Caco-2 (cell line): ENCODE measurements at regions not wholly inside any gene's neighbourhood (a gene's known extent, or its start where the extent isn't known, plus 50 kb on each side); places are given as distances from the start of the nearest gene placed in this dataset.

Experiments
- BruUV-seq: library from RNA; stranded (reverse); fragments of 400-500 nt; replicated peaks from 2 replicates; lab custom pipeline; 2021; lab: Mats Ljungman, UMichigan
- CTCF ChIA-PET: fragments of 300-600 bp; sonication (Branson Sonifier 250); formaldehyde crosslinking; loops from one replicate; lab custom pipeline; 2022; ENCODE audit warnings: antibody characterized with exemption; lab: Charles Lee
- POLR2A ChIA-PET: fragments of 300-600 bp; sonication (Branson Sonifier 250); formaldehyde crosslinking; loops from one replicate; lab custom pipeline; 2022; ENCODE audit warnings: antibody characterized with exemption; lab: Charles Lee
- DNase-seq, 2 experiments: peaks; one replicate each; pipeline versions ENCODE4 v3.0.0 to v3.0.0-alpha.2; 2020 to 2022
- H3K27me3 ChIP-seq: replicated peaks from 2 replicates; pipeline ENCODE4 v1.6.0; 2011; ENCODE audit warnings: low read length; ENCODE audit not compliant: control insufficient read depth, insufficient read depth
- H3K36me3 ChIP-seq: 2 replicates; pipeline ENCODE4 v1.5.1; 2011; ENCODE audit warnings: low read length; ENCODE audit not compliant: control insufficient read depth, insufficient read depth
- H3K4me1 ChIP-seq: fragments of 250-450 bp; sonication (Bioruptor Pico); 2 replicates; pipeline ENCODE4 v1.5.1; 2020; ENCODE audit warnings: mild to moderate bottlenecking
- H3K4me3 ChIP-seq: 2 replicates; pipeline ENCODE4 v1.5.1; 2011; ENCODE audit warnings: low read depth, mild to moderate bottlenecking, control low read depth, low read length
- H3K9me3 ChIP-seq: fragments of 250-450 bp; sonication (Bioruptor Pico); 2 replicates; pipeline ENCODE4 v1.5.1; 2020; ENCODE audit warnings: mild to moderate bottlenecking, moderate library complexity
- H3K27ac Mint-ChIP-seq: one replicate; pipeline ENCODE4 v1.8.0; 2022; ENCODE audit warnings: mixed read lengths; ENCODE audit not compliant: unreplicated experiment
- H3K27me3 Mint-ChIP-seq: one replicate; pipeline ENCODE4 v1.8.0; 2022; ENCODE audit warnings: mixed read lengths; ENCODE audit not compliant: insufficient read depth, unreplicated experiment
- H3K36me3 Mint-ChIP-seq: one replicate; pipeline ENCODE4 v1.8.0; 2022; ENCODE audit warnings: mild to moderate bottlenecking, mixed read lengths; ENCODE audit not compliant: insufficient read depth, unreplicated experiment
- H3K4me1 Mint-ChIP-seq: one replicate; pipeline ENCODE4 v1.8.0; 2022; ENCODE audit warnings: low read depth, mixed read lengths; ENCODE audit not compliant: unreplicated experiment
- H3K4me3 Mint-ChIP-seq: one replicate; pipeline ENCODE4 v1.8.0; 2022; ENCODE audit warnings: mild to moderate bottlenecking, moderate library complexity, mixed read lengths; ENCODE audit not compliant: unreplicated experiment
- H3K9me3 Mint-ChIP-seq: one replicate; pipeline ENCODE4 v1.8.0; 2022; ENCODE audit warnings: mixed read lengths; ENCODE audit not compliant: unreplicated experiment
- CTCF ChIP-seq, 2 experiments: fragments of 200-600 bp in 1 of 2; IDR thresholded peaks; 1 replicate in 1 of 2; 2 replicates in 1 of 2; pipeline versions ENCODE4 v1.5.1 to v1.8.0; 2011 to 2022; ENCODE audit warnings: antibody characterized with exemption in 1 of 2, control low read depth in 1 of 2, inconsistent platforms in 1 of 2, low read depth in 1 of 2, low read length in 1 of 2, mild to moderate bottlenecking in 1 of 2, moderate library complexity in 1 of 2; ENCODE audit not compliant: insufficient read depth in 1 of 2, severe bottlenecking in 1 of 2, unreplicated experiment in 1 of 2
- intact Hi-C: fragments of 100-400 bp; cut with micrococcal nuclease; formaldehyde crosslinking; loops from one replicate; pipeline ENCODE4 v1.10.0; 2022; ENCODE audit not compliant: unreplicated experiment

GRCh38 chr3:113096188-113096892, 105.6 kb downstream of the GTPBP8 start:
- CTCF ChIA-PET = no interaction called here
- Mint-ChIP-seq H3K4me3 (no peak overlapping the region), H3K9me3 (no peaks in the 10 kb centered on the region), H3K4me1 (no peaks in the 10 kb centered on the region), H3K27ac (no peak overlapping the region), H3K27me3 (peaks cover 7% of the 10 kb centered on the region), H3K36me3 (no peaks in the 10 kb centered on the region)
- Histone ChIP-seq H3K4me3 (no peak overlapping the region), H3K9me3 (no peaks in the 10 kb centered on the region), H3K4me1 (no peaks in the 10 kb centered on the region), H3K27me3 (no peaks in the 10 kb centered on the region), H3K36me3 (no peaks in the 10 kb centered on the region)
- intact Hi-C loops = no loop called here
- BruUV-seq = no TSS peak
- POLR2A ChIA-PET = no interaction called here
- no peak for DNase-seq
- no peak for TF ChIP-seq CTCF (IDR thresholded peaks at IDR 0.05; ENCODE audit: insufficient read depth in 1 of 2, low read depth in 1 of 2, low read length in 1 of 2, severe bottlenecking in 1 of 2, unreplicated experiment in 1 of 2)

- no peak for TF ChIP-seq CTCF (IDR thresholded peaks at IDR 0.05; ENCODE audit: insufficient read depth in 1 of 2, low read depth in 1 of 2, low read length in 1 of 2, severe bottlenecking in 1 of 2, unreplicated experiment in 1 of 2)
- no peaks in the 10 kb centered on the region for H3K4me1 ChIP-seq
- no peak overlapping the region for H3K4me3 ChIP-seq
- DNase-seq = no peak
- Mint-ChIP-seq H3K4me1 (peaks cover under 1% of the 10 kb centered on the region), H3K27ac (no peak overlapping the region), H3K9me3 (no peaks in the 10 kb centered on the region), H3K36me3 (no peaks in the 10 kb centered on the region), H3K27me3 (peaks cover 11% of the 10 kb centered on the region), H3K4me3 (no peak overlapping the region)
- ChIA-PET POLR2A (no interaction called here), CTCF (no interaction called here)
- intact Hi-C loops = no loop called here
- no peaks in the 10 kb centered on the region for H3K27me3 ChIP-seq
- no TSS peak for BruUV-seq
- H3K9me3 ChIP-seq = no peaks in the 10 kb centered on the region
- no peaks in the 10 kb centered on the region for H3K36me3 ChIP-seq
Measured at GRCh38 chr3:113097960-113098447, 107.2 kb downstream of the GTPBP8 start.

GRCh38 chr3:113100063-113100462, 109.3 kb downstream of the GTPBP8 start:
- no peak for DNase-seq
- Mint-ChIP-seq H3K4me3 (no peak overlapping the region), H3K27me3 (peaks cover 9% of the 10 kb centered on the region), H3K4me1 (peaks cover 6% of the 10 kb centered on the region), H3K27ac (no peak overlapping the region), H3K9me3 (no peaks in the 10 kb centered on the region), H3K36me3 (no peaks in the 10 kb centered on the region)
- intact Hi-C loops = no loop called here
- H3K9me3 ChIP-seq = no peaks in the 10 kb centered on the region
- POLR2A ChIA-PET = no interaction called here
- no peak overlapping the region for H3K4me3 ChIP-seq
- H3K27me3 ChIP-seq = no peaks in the 10 kb centered on the region
- BruUV-seq = no TSS peak
- TF ChIP-seq CTCF (IDR thresholded peaks at IDR 0.05; ENCODE audit: insufficient read depth in 1 of 2, low read depth in 1 of 2, low read length in 1 of 2, severe bottlenecking in 1 of 2, unreplicated experiment in 1 of 2) = no peak
- peaks cover 4% of the 10 kb centered on the region; the same call in 1 of the 2 replicates for H3K4me1 ChIP-seq
- CTCF ChIA-PET = no interaction called here
- no peaks in the 10 kb centered on the region for H3K36me3 ChIP-seq
